ENCODE measurements at regions not wholly inside any gene's neighbourhood (a gene's known extent, or its start where the extent isn't known, plus 50 kb on each side); places are given as distances from the start of the nearest gene placed in this dataset.

- no peak for TF ChIP-seq CTCF (IDR thresholded peaks at IDR 0.05)
- no peak for TF ChIP-seq POLR2A (IDR thresholded peaks at IDR 0.05; ENCODE audit: low read depth)
- TF ChIP-seq POLR2AphosphoS5 (IDR thresholded peaks at IDR 0.05), result no peak
These were observed 142.3 kb downstream of the TBXT start for GRCh38 chr6:166025149-166025898.

Data from esophagus muscularis mucosa (tissue), 3 donors.